ENCODE measurements at regions not wholly inside any gene's neighbourhood (a gene's known extent, or its start where the extent isn't known, plus 50 kb on each side); places are given as distances from the start of the nearest gene placed in this dataset.

- Histone ChIP-seq H3K4me1 (peaks cover 0 to 18% (median 0%) of the 10 kb centered on the region in 12 donors), H3K27ac (no peak overlapping the region), H3K9me3 (peaks cover 0 to 5% (median 0%) of the 10 kb centered on the region in 12 donors), H3K4me3 (no peak overlapping the region), H3K36me3 (no peaks in the 10 kb centered on the region), H3K27me3 (no peaks in the 10 kb centered on the region)
- no peak for DNase-seq
- TF ChIP-seq CTCF (IDR thresholded peaks at IDR 0.05) (no peak), POLR2A (IDR thresholded peaks at IDR 0.05) (no peak)
- intact Hi-C loops (cut with DNase I): no loop called here
- no peak for ATAC-seq
Observed at GRCh38 chr3:177278016-177278415, 80.7 kb upstream of the TBL1XR1 start.

- Histone ChIP-seq H3K9me3 (peaks cover 0 to 5% (median 0%) of the 10 kb centered on the region in 12 donors), H3K4me3 (no peak overlapping the region), H3K36me3 (no peaks in the 10 kb centered on the region), H3K4me1 (peaks cover 0 to 23% (median 1%) of the 10 kb centered on the region in 12 donors), H3K27ac (no peak overlapping the region), H3K27me3 (no peaks in the 10 kb centered on the region)
- intact Hi-C loops (cut with DNase I): no loop called here
- ATAC-seq: no peak
- DNase-seq: no peak
- TF ChIP-seq POLR2A (IDR thresholded peaks at IDR 0.05) (no peak), CTCF (IDR thresholded peaks at IDR 0.05) (no peak)
- 66 to 76% (median 71%) methylated on average over 7 of the region's 7 CpGs for WGBS, 4 donors
Observed at GRCh38 chr3:177279118-177279815, 82.0 kb upstream of the TBL1XR1 start.

GRCh38 chr3:177281292-177282118, 84.2 kb upstream of the TBL1XR1 start:
- DNase-seq (no peak), ATAC-seq (no peak)
- Histone ChIP-seq H3K36me3 (no peaks in the 10 kb centered on the region), H3K4me1 (peaks cover 0 to 30% (median 6%) of the 10 kb centered on the region in 12 donors), H3K4me3 (no peak overlapping the region), H3K27me3 (no peaks in the 10 kb centered on the region), H3K9me3 (peaks cover 0 to 5% (median 0%) of the 10 kb centered on the region in 12 donors), H3K27ac (no peak overlapping the region)
- 74 to 84% (median 80%) methylated on average over 7 of the region's 7 CpGs for whole genome bisulfite sequencing, 4 donors
- TF ChIP-seq CTCF (IDR thresholded peaks at IDR 0.05) (no peak), POLR2A (IDR thresholded peaks at IDR 0.05) (no peak)
- intact Hi-C loops (cut with DNase I): loop anchor here in 3 of 10 donors (5.0 to 10.0 kb wide), 3 partner anchors 67 to 79 kb away; no protein-coding TSS in a partner anchor

GRCh38 chr3:177282119-177282655, 84.9 kb upstream of the TBL1XR1 start:
- Histone ChIP-seq H3K4me3 (no peak overlapping the region), H3K27ac (no peak overlapping the region), H3K27me3 (no peaks in the 10 kb centered on the region), H3K4me1 (peaks cover 0 to 30% (median 6%) of the 10 kb centered on the region in 12 donors), H3K36me3 (no peaks in the 10 kb centered on the region), H3K9me3 (peaks cover 0 to 5% (median 0%) of the 10 kb centered on the region in 12 donors)
- no peak for ATAC-seq
- no peak for DNase-seq
- intact Hi-C loops (cut with DNase I): loop anchor here in 3 of 10 donors (5.0 to 10.0 kb wide), 3 partner anchors 67 to 80 kb away; no protein-coding TSS in a partner anchor
- WGBS, 4 donors: 94 to 100% (median 98%) methylated on average over 1 of the region's 1 CpG
- TF ChIP-seq POLR2A (IDR thresholded peaks at IDR 0.05): no peak
- TF ChIP-seq CTCF (IDR thresholded peaks at IDR 0.05): no peak

All from heart left ventricle (tissue), 16 donors.